GM18520 (cell line): ENCODE measurements at regions not wholly inside any gene's neighbourhood (a gene's known extent, or its start where the extent isn't known, plus 50 kb on each side); places are given as distances from the start of the nearest gene placed in this dataset.
"Not testable (repeated sequence)": the region's sequence is repeated elsewhere in the genome, so short reads cannot be mapped to it uniquely, and the experiment has no call there.

Experiments
- ATAC-seq: cut with Tn5 transposase; IDR thresholded peaks from one replicate; pipeline ENCODE4 v1.9.1; 2021; ENCODE audit not compliant: unreplicated experiment

GRCh38 chr5:89191374-89191773 lies 308.4 kb upstream of the MEF2C start:
- no peak for ATAC-seq

- ATAC-seq, result no peak
Observed at GRCh38 chr5:89190515-89191265, 307.7 kb upstream of the MEF2C start.

- no peak for ATAC-seq
Observed at GRCh38 chr5:89187883-89188465, 305.0 kb upstream of the MEF2C start.

GRCh38 chr5:89187268-89187667 lies 304.3 kb upstream of the MEF2C start:
- no peak for ATAC-seq

GRCh38 chr5:89181546-89181945 lies 298.6 kb upstream of the MEF2C start:
- ATAC-seq, result no peak

GRCh38 chr5:89179731-89180130 lies 296.7 kb upstream of the MEF2C start:
- no peak for ATAC-seq

- no peak for ATAC-seq
Observed at GRCh38 chr5:89178541-89178940, 295.6 kb upstream of the MEF2C start.

- ATAC-seq, result no peak
Observed at GRCh38 chr5:89173528-89173927, 290.5 kb upstream of the MEF2C start.

GRCh38 chr5:89168766-89169165 lies 285.8 kb upstream of the MEF2C start:
- ATAC-seq, result peak; percentile 97

GRCh38 chr5:89164703-89165102 lies 281.7 kb upstream of the MEF2C start:
- not testable (repeated sequence) for ATAC-seq

GRCh38 chr5:89156226-89156625 lies 273.2 kb upstream of the MEF2C start:
- ATAC-seq, result no peak

GRCh38 chr5:89147031-89147430 lies 264.0 kb upstream of the MEF2C start:
- ATAC-seq, result no peak

- ATAC-seq, result no peak
Observed at GRCh38 chr5:89137148-89137547, 254.2 kb upstream of the MEF2C start.

- no peak for ATAC-seq
Observed at GRCh38 chr5:89133975-89134374, 251.0 kb upstream of the MEF2C start.

- ATAC-seq, result no peak
Observed at GRCh38 chr5:89133129-89133528, 250.1 kb upstream of the MEF2C start.

GRCh38 chr5:89130851-89131250 lies 247.9 kb upstream of the MEF2C start:
- ATAC-seq, result no peak

GRCh38 chr5:89129941-89130340 lies 247.0 kb upstream of the MEF2C start:
- no peak for ATAC-seq

- no peak for ATAC-seq
Observed at GRCh38 chr5:89128906-89129625, 246.1 kb upstream of the MEF2C start.

GRCh38 chr5:89128092-89128491 lies 245.1 kb upstream of the MEF2C start:
- ATAC-seq, result no peak

GRCh38 chr5:89127191-89127590 lies 244.2 kb upstream of the MEF2C start:
- no peak for ATAC-seq

GRCh38 chr5:89125372-89125771 lies 242.4 kb upstream of the MEF2C start:
- no peak for ATAC-seq

- no peak for ATAC-seq
Observed at GRCh38 chr5:89123581-89123980, 240.6 kb upstream of the MEF2C start.
